SK-N-MC (cell line): ENCODE measurements at regions not wholly inside any gene's neighbourhood (a gene's known extent, or its start where the extent isn't known, plus 50 kb on each side); places are given as distances from the start of the nearest gene placed in this dataset.
"Not testable (repeated sequence)": the region's sequence is repeated elsewhere in the genome, so short reads cannot be mapped to it uniquely, and the experiment has no call there.

ENCODE experiments used
- EZH2 ChIP-seq: fragments of 200-600 bp; sonication (generic); IDR thresholded peaks from one replicate; pipeline ENCODE4 v1.6.1; 2017; ENCODE audit warnings: antibody characterized with exemption
- POLR2AphosphoS5 ChIP-seq: IDR thresholded peaks from 2 replicates; pipeline ENCODE4 v1.6.1; 2012; ENCODE audit warnings: mild to moderate bottlenecking, low read depth, low read length, borderline replicate concordance

DNA sequence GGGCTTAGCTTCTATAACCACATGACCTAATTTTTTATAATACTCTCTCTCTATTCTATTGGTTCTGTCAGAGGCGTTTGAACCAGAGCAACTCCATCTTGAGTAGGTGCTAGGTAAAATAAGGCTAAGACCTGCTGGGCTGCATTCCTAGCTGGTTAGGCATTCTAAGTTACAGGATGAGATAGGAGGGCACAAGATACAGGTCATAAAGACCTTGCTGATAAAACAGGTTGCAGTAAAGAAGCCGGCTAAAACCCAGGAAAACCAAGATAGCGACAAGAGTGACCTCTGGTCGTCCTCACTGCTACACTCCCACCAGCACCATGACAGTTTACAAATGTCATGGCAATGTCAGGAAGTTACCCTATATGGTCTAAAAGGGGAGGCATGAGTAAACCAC lies 71.3 kb upstream of the EPB41L1 start:
- TF ChIP-seq EZH2, POLR2AphosphoS5: not testable (repeated sequence)
